OCI-LY7 (cell line): ENCODE measurements at regions not wholly inside any gene's neighbourhood (a gene's known extent, or its start where the extent isn't known, plus 50 kb on each side); places are given as distances from the start of the nearest gene placed in this dataset.

Experiments used
- BruUV-seq: library from RNA; stranded (reverse); fragments of 400-500 nt; replicated peaks from 2 replicates; lab custom pipeline; 2021; lab: Mats Ljungman, UMichigan
- CTCF ChIA-PET: fragments of 300-600 bp; sonication (Branson Sonifier 250); formaldehyde crosslinking; loops from one replicate; lab custom pipeline; 2022; ENCODE audit warnings: antibody characterized with exemption; ENCODE audit not compliant: unreplicated experiment; lab: Charles Lee
- POLR2A ChIA-PET: fragments of 300-600 bp; sonication (Branson Sonifier 250); formaldehyde crosslinking; loops from one replicate; lab custom pipeline; 2022; ENCODE audit warnings: antibody characterized with exemption; lab: Charles Lee
- DNase-seq: peaks from one replicate; pipeline ENCODE4 v3.0.0-alpha.2; 2015; ENCODE audit warnings: low spot score
- H2AFZ ChIP-seq: fragments of 200-600 bp; sonication (generic), shearing (Covaris generic); 2 replicates; pipeline ENCODE4 v1.6.1; 2014; ENCODE audit warnings: mild to moderate bottlenecking, antibody characterized with exemption, low read length, moderate library complexity
- H3K27ac ChIP-seq: fragments of 200-600 bp; sonication (generic); 2 replicates; pipeline ENCODE4 v1.5.1; 2014; ENCODE audit warnings: mixed run types, low read depth, mild to moderate bottlenecking, moderate library complexity, low read length, inconsistent platforms; ENCODE audit not compliant: poor library complexity, severe bottlenecking
- H3K36me3 ChIP-seq: fragments of 200-600 bp; sonication (generic); 2 replicates; pipeline ENCODE4 v1.6.1; 2014; ENCODE audit warnings: mild to moderate bottlenecking, antibody characterized with exemption, low read length, moderate library complexity, mixed read lengths; ENCODE audit not compliant: insufficient read depth
- H3K4me1 ChIP-seq: fragments of 200-600 bp; sonication (generic); 2 replicates; pipeline ENCODE4 v1.5.1; 2014; ENCODE audit warnings: mild to moderate bottlenecking, low read length; ENCODE audit not compliant: insufficient read depth, poor library complexity, severe bottlenecking
- H3K4me2 ChIP-seq: fragments of 200-600 bp; sonication (generic); 2 replicates; pipeline ENCODE4 v1.6.1; 2014; ENCODE audit warnings: mild to moderate bottlenecking, low read length
- H3K4me3 ChIP-seq: fragments of 200-600 bp; sonication (generic); 2 replicates; pipeline ENCODE4 v1.5.1; 2014; ENCODE audit warnings: mild to moderate bottlenecking, low read depth, low read length; ENCODE audit not compliant: poor library complexity, severe bottlenecking
- H3K79me2 ChIP-seq: fragments of 200-600 bp; sonication (generic); 2 replicates; pipeline ENCODE4 v1.6.1; 2016; ENCODE audit warnings: low read depth, mild to moderate bottlenecking, low read length, moderate library complexity, mixed read lengths; ENCODE audit not compliant: insufficient read depth
- H3K9me2 ChIP-seq: fragments of 200-600 bp; sonication (generic); 2 replicates; pipeline ENCODE4 v1.6.1; 2016; ENCODE audit warnings: mild to moderate bottlenecking, low read length, mixed read lengths; ENCODE audit not compliant: insufficient read depth
- H3K9me3 ChIP-seq: fragments of 200-600 bp; sonication (generic); 2 replicates; pipeline ENCODE4 v1.6.1; 2014; ENCODE audit warnings: mild to moderate bottlenecking, mixed run types, low read length, mixed read lengths
- H4K20me1 ChIP-seq: fragments of 200-600 bp; sonication (generic); 2 replicates; pipeline ENCODE4 v1.6.1; 2014; ENCODE audit warnings: mild to moderate bottlenecking, antibody characterized with exemption, low read length, moderate library complexity, mixed read lengths; ENCODE audit not compliant: insufficient read depth
- EZH2phosphoT487 ChIP-seq: fragments of 200-600 bp; sonication (generic); IDR thresholded peaks from 2 replicates; pipeline ENCODE4 v1.6.1; 2018; ENCODE audit warnings: low read depth, borderline replicate concordance, mild to moderate bottlenecking, mixed run types, antibody characterized with exemption, low read length, moderate library complexity, mixed read lengths
- intact Hi-C: fragments of 100-400 bp; cut with micrococcal nuclease; formaldehyde crosslinking; loops from one replicate; pipeline ENCODE4 v1.10.0; 2022; ENCODE audit not compliant: unreplicated experiment
- TF ChIP-seq, protein P1 (sequence below): fragments of 200-600 bp; sonication (generic); conservative IDR thresholded peaks from 2 replicates; pipeline ENCODE4 v1.5.1; 2014; ENCODE audit warnings: mild to moderate bottlenecking, antibody characterized with exemption, low read length, moderate library complexity, mixed read lengths

DNA sequence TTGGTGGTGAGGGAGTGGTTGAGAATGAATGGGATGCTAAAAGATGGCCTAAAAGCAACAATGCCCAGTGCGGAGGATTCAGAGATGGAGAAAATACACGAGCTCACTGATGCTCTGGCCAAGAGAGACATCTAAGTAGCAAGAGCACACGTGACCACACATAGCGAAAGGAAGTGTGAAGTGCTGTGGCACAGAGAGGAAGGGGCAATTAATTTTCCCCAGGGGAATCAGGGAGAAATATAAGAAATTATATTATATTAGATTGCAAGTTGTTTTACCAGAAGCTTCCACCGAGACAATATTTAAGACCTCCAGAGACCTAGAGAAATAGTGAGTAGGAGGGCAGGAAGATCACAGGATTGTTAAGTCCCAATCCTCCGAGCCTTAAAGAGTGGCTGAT is 80.6 kb downstream of the RCN1 start:
- TF ChIP-seq, protein P1, sequence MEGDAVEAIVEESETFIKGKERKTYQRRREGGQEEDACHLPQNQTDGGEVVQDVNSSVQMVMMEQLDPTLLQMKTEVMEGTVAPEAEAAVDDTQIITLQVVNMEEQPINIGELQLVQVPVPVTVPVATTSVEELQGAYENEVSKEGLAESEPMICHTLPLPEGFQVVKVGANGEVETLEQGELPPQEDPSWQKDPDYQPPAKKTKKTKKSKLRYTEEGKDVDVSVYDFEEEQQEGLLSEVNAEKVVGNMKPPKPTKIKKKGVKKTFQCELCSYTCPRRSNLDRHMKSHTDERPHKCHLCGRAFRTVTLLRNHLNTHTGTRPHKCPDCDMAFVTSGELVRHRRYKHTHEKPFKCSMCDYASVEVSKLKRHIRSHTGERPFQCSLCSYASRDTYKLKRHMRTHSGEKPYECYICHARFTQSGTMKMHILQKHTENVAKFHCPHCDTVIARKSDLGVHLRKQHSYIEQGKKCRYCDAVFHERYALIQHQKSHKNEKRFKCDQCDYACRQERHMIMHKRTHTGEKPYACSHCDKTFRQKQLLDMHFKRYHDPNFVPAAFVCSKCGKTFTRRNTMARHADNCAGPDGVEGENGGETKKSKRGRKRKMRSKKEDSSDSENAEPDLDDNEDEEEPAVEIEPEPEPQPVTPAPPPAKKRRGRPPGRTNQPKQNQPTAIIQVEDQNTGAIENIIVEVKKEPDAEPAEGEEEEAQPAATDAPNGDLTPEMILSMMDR = no peak
- no peak for TF ChIP-seq EZH2phosphoT487
- intact Hi-C loops = loop anchor here (10.0 kb wide), 1 partner anchor 1067 kb away; no protein-coding TSS in a partner anchor

DNA sequence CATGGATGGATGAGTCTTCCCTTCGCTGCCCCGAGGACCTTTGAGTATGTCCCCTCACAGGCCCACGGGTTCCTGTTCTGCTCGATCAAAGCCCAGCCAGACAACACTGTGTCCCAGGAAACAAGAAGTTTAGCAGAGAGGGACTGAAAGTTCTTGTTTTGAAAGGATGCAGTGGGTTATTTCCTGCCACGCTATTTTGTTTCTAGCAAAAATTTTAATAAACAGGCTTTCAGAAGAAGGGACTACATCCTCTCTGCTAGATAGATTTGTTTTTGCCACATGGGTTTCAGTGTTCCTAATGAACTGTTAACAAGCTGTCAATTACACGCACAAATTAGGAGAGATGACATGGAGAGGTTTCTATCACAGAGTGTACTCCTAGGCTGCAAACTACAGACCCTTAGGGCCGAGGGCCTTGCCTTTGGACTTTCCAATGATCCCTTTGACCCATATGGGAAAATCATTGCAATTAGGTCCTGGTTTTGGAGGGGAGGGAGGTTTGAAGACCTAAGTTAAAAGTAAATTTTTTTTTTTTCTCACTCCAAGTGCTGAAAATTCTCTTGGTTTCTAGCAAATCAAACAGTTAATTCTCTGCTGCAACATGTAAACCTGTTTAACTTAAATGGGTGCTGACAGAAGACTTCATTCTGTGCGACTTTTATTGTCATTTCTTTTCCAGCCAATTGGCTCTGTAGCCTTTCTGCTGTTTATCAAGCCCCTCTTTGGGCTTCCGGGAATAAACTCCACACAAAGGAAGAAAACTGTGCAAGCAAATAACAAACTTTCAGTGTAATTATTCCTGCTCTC is 81.4 kb downstream of the RCN1 start:
- intact Hi-C loops = loop anchor here (10.0 kb wide), 1 partner anchor 1067 kb away; no protein-coding TSS in a partner anchor

More for the DNA sequence above, 80.6 kb downstream of the RCN1 start:
- H3K4me1 ChIP-seq = no peaks in the 10 kb centered on the region
- DNase-seq = no peak
- no TSS peak for BruUV-seq
- no peaks in the 10 kb centered on the region for H3K36me3 ChIP-seq
- no peaks in the 10 kb centered on the region for H3K9me3 ChIP-seq
- no peak overlapping the region for H3K4me3 ChIP-seq
- H3K4me2 ChIP-seq = no peak overlapping the region
- no peak overlapping the region for H3K27ac ChIP-seq
- no peaks in the 10 kb centered on the region for H3K9me2 ChIP-seq
- H2AFZ ChIP-seq = no peak overlapping the region
- CTCF ChIA-PET = no interaction called here
- no peaks in the 10 kb centered on the region for H4K20me1 ChIP-seq
- POLR2A ChIA-PET = no interaction called here
- no peaks in the 10 kb centered on the region for H3K79me2 ChIP-seq

More for the DNA sequence above, 81.4 kb downstream of the RCN1 start:
- no TSS peak for BruUV-seq
- Histone ChIP-seq H3K9me3 (no peaks in the 10 kb centered on the region), H3K4me1 (no peaks in the 10 kb centered on the region), H3K9me2 (no peaks in the 10 kb centered on the region), H3K36me3 (no peaks in the 10 kb centered on the region), H3K4me3 (no peak overlapping the region), H3K27ac (no peak overlapping the region), H4K20me1 (no peaks in the 10 kb centered on the region), H3K79me2 (no peaks in the 10 kb centered on the region), H3K4me2 (no peak overlapping the region), H2AFZ (no peak overlapping the region)
- no peak for DNase-seq
- TF ChIP-seq, protein P1 = no peak
- no peak for TF ChIP-seq EZH2phosphoT487
- CTCF ChIA-PET = no interaction called here
- POLR2A ChIA-PET = no interaction called here
